ENCODE measurements at regions not wholly inside any gene's neighbourhood (a gene's known extent, or its start where the extent isn't known, plus 50 kb on each side); places are given as distances from the start of the nearest gene placed in this dataset.
"Not testable (repeated sequence)": the region's sequence is repeated elsewhere in the genome, so short reads cannot be mapped to it uniquely, and the experiment has no call there.

- Histone ChIP-seq H3K27me3 (ENCODE audit: control insufficient read depth, insufficient read depth, low read length) (no peaks in the 10 kb centered on the region), H3K4me3 (ENCODE audit: low read depth, low read length) (no peak overlapping the region), H3K36me3 (ENCODE audit: control insufficient read depth, insufficient read depth, low read length) (no peaks in the 10 kb centered on the region), H3K4me1 (ENCODE audit: control insufficient read depth, insufficient read depth, low read length) (no peaks in the 10 kb centered on the region), H3K9ac (ENCODE audit: low read depth, low read length) (no peak overlapping the region), H3K9me3 (ENCODE audit: control insufficient read depth, insufficient read depth, low read length) (peaks cover 10% of the 10 kb centered on the region)
These were observed 218.6 kb downstream of the SNRPN start for GRCh38 chr15:25173241-25174028.

GRCh38 chr15:25174149-25174548 is 219.4 kb downstream of the SNRPN start:
- H3K4me1 ChIP-seq (ENCODE audit: control insufficient read depth, insufficient read depth, low read length); H3K4me3 ChIP-seq (ENCODE audit: low read depth, low read length); H3K27me3 ChIP-seq (ENCODE audit: control insufficient read depth, insufficient read depth, low read length); H3K9ac ChIP-seq (ENCODE audit: low read depth, low read length); H3K36me3 ChIP-seq (ENCODE audit: control insufficient read depth, insufficient read depth, low read length): not testable (repeated sequence)
- peaks cover 10% of the 10 kb centered on the region for H3K9me3 ChIP-seq (ENCODE audit: control insufficient read depth, insufficient read depth, low read length)

GRCh38 chr15:25175033-25175788 is 220.4 kb downstream of the SNRPN start:
- Histone ChIP-seq H3K9me3 (ENCODE audit: control insufficient read depth, insufficient read depth, low read length) (peaks cover 10% of the 10 kb centered on the region), H3K4me3 (ENCODE audit: low read depth, low read length) (no peak overlapping the region), H3K4me1 (ENCODE audit: control insufficient read depth, insufficient read depth, low read length) (no peaks in the 10 kb centered on the region), H3K36me3 (ENCODE audit: control insufficient read depth, insufficient read depth, low read length) (no peaks in the 10 kb centered on the region), H3K27me3 (ENCODE audit: control insufficient read depth, insufficient read depth, low read length) (no peaks in the 10 kb centered on the region), H3K9ac (ENCODE audit: low read depth, low read length) (no peak overlapping the region)

DNA sequence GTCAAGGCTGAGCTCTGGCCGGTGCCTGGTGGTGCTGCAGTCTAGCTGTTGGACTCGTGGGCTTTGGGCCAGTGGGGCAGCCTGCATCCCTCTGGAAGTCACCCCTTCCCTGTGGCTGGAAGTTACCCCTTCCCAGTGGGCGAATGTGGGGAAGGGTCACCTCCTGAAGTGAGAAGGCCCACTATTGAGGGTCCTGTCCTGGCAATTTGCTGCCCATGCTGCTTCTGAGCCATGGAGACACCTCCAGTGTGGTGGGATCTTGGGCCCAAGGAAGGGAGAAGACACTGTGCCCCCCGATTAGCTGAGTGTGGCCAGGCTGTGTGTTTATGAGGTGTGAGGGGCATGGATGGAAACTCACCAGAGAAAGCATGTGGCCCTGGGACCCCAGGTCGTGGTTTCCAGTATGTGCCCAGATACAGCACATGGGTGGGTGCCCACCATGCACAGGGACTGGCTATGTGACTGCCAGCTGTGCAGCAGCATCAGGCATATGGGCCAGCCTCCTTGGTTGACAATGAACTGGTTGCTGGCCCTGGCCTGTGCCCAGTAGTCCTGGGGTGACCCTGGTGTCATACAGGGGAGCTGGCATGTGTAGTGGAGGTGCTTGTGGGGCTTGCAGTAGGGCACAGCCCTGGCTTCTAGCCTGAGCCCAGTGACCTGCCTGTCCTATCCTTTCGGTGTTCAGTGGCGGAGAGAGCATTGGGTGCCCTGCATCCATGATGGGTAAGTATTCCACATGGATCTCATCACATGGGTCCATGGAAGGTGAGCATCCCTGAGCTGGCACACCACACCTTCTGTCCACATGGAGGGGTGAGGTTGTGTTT is 221.2 kb downstream of the SNRPN start:
- H3K27me3 ChIP-seq (ENCODE audit: control insufficient read depth, insufficient read depth, low read length) = no peaks in the 10 kb centered on the region
- H3K36me3 ChIP-seq (ENCODE audit: control insufficient read depth, insufficient read depth, low read length) = no peaks in the 10 kb centered on the region
- H3K4me1 ChIP-seq (ENCODE audit: control insufficient read depth, insufficient read depth, low read length) = no peaks in the 10 kb centered on the region
- H3K4me3 ChIP-seq (ENCODE audit: low read depth, low read length) = no peak overlapping the region
- H3K9ac ChIP-seq (ENCODE audit: low read depth, low read length) = no peak overlapping the region
- H3K9me3 ChIP-seq (ENCODE audit: control insufficient read depth, insufficient read depth, low read length) = peaks cover 10% of the 10 kb centered on the region

DNA sequence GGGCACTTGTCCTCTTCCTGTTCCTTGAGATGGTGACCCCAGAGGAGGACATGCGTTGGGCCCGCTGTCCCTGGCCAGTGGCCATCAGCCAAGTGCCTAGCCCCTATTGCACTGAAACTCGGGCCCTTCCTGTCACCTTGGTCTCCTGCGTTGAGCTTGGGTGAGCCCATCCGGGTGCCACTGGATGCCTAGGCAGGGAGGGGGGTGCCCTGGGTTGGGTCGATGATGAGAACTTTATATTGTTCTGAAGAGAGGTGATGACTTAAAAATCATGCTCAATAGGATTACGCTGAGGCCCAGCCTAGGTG is 221.8 kb downstream of the SNRPN start:
- no peak overlapping the region for H3K9ac ChIP-seq (ENCODE audit: low read depth, low read length)
- H3K4me1 ChIP-seq (ENCODE audit: control insufficient read depth, insufficient read depth, low read length) = no peaks in the 10 kb centered on the region
- no peaks in the 10 kb centered on the region for H3K36me3 ChIP-seq (ENCODE audit: control insufficient read depth, insufficient read depth, low read length)
- peaks cover 10% of the 10 kb centered on the region for H3K9me3 ChIP-seq (ENCODE audit: control insufficient read depth, insufficient read depth, low read length)
- no peaks in the 10 kb centered on the region for H3K27me3 ChIP-seq (ENCODE audit: control insufficient read depth, insufficient read depth, low read length)
- no peak overlapping the region for H3K4me3 ChIP-seq (ENCODE audit: low read depth, low read length)

- Histone ChIP-seq H3K27me3 (ENCODE audit: control insufficient read depth, insufficient read depth, low read length) (no peaks in the 10 kb centered on the region), H3K4me3 (ENCODE audit: low read depth, low read length) (no peak overlapping the region), H3K36me3 (ENCODE audit: control insufficient read depth, insufficient read depth, low read length) (no peaks in the 10 kb centered on the region), H3K9me3 (ENCODE audit: control insufficient read depth, insufficient read depth, low read length) (peaks cover 10% of the 10 kb centered on the region), H3K4me1 (ENCODE audit: control insufficient read depth, insufficient read depth, low read length) (no peaks in the 10 kb centered on the region), H3K9ac (ENCODE audit: low read depth, low read length) (no peak overlapping the region)
These were observed 222.5 kb downstream of the SNRPN start for GRCh38 chr15:25176991-25177954.

DNA sequence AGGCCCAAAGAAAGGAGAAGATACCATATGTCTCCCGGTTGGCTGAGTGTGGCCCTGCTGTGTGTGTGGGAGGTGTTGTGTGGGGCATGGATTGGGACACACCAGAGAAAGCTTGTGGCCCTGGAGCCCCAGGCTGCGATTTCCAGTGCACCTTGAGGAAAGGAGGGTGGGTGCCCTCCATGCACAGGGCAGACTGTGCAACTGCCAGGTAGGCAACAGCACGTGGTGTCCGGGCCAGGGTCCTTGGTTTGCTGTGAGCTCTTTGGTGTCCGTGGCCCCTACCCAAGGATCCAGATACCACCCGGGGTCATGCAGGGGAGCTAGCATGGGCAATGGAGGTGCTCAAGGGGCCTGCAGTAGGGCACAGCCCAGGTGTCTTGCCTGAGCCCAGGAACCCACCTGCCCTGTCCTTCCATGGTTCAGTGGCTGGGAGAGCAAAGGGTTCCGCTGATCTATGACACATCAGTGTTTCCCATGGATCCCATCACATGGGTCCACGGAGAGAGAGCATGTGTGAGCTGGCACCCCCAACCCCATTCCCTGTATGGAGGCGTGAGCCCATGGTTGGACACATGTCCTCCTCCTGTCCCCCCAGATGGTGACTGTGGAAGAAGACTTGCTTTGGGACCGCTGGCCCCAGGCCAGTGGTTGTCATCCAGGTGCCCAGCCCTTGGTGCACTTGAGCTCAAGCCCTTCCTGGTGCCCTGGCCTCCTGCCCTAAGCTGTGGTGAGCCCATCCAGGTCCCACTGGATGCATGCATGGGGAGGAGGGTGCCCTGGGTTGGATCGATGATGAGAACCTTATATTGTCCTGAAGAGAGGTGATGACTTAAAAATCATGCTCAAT is 223.4 kb downstream of the SNRPN start:
- Histone ChIP-seq H3K9me3 (ENCODE audit: control insufficient read depth, insufficient read depth, low read length) (peaks cover 5% of the 10 kb centered on the region), H3K4me3 (ENCODE audit: low read depth, low read length) (no peak overlapping the region), H3K36me3 (ENCODE audit: control insufficient read depth, insufficient read depth, low read length) (no peaks in the 10 kb centered on the region), H3K27me3 (ENCODE audit: control insufficient read depth, insufficient read depth, low read length) (no peaks in the 10 kb centered on the region), H3K4me1 (ENCODE audit: control insufficient read depth, insufficient read depth, low read length) (no peaks in the 10 kb centered on the region), H3K9ac (ENCODE audit: low read depth, low read length) (no peak overlapping the region)

GRCh38 chr15:25178835-25179672 is 224.3 kb downstream of the SNRPN start:
- no peak overlapping the region for H3K4me3 ChIP-seq (ENCODE audit: low read depth, low read length)
- H3K4me1 ChIP-seq (ENCODE audit: control insufficient read depth, insufficient read depth, low read length) = no peaks in the 10 kb centered on the region
- H3K36me3 ChIP-seq (ENCODE audit: control insufficient read depth, insufficient read depth, low read length) = no peaks in the 10 kb centered on the region
- H3K9me3 ChIP-seq (ENCODE audit: control insufficient read depth, insufficient read depth, low read length) = no peaks in the 10 kb centered on the region
- no peaks in the 10 kb centered on the region for H3K27me3 ChIP-seq (ENCODE audit: control insufficient read depth, insufficient read depth, low read length)
- no peak overlapping the region for H3K9ac ChIP-seq (ENCODE audit: low read depth, low read length)

DNA sequence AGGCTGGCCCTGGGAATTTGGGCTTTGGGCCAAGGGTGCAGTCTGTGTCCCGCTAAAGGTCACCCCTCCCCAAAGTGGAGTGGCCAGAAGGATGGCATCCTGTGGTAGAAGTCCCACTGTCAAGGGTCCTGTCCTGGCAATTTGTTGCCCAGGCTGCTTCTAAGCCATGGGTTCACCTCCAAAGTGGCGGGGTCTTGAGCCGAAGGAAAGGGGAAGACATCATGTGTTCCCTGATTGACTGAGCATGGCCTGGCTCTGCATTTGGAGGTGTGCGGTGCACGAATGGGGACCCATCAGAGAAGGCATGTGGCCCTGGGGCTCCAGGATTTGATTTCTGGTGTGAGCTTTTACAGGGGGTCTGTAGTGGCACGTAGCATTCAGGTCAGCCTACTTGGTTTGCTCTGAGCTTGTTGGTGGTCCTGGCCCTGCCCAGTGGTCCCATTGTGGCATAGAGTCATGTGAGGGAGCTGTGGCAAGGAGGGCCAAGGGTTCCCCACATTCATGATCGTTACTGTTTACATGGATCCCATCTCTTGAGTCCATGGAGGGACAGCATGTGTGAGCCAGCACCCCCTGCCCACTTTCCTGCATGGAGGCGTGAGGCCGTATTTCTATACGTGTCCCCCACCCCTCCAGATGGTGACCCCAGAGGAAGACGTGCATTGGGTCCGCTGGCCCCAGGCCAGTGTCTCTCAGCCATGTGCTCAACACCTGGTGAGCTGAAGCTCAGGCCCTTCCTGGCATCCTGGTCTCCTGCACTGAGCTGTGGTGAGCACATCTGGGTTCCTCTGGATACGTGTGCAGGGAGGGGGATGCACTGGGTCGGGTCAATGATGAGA is 225.1 kb downstream of the SNRPN start:
- H3K9ac ChIP-seq (ENCODE audit: low read depth, low read length) = no peak overlapping the region
- H3K36me3 ChIP-seq (ENCODE audit: control insufficient read depth, insufficient read depth, low read length) = no peaks in the 10 kb centered on the region
- H3K4me1 ChIP-seq (ENCODE audit: control insufficient read depth, insufficient read depth, low read length) = no peaks in the 10 kb centered on the region
- H3K4me3 ChIP-seq (ENCODE audit: low read depth, low read length) = no peak overlapping the region
- H3K9me3 ChIP-seq (ENCODE audit: control insufficient read depth, insufficient read depth, low read length) = no peaks in the 10 kb centered on the region
- H3K27me3 ChIP-seq (ENCODE audit: control insufficient read depth, insufficient read depth, low read length) = no peaks in the 10 kb centered on the region
